ENCODE measurements at regions not wholly inside any gene's neighbourhood (a gene's known extent, or its start where the extent isn't known, plus 50 kb on each side); places are given as distances from the start of the nearest gene placed in this dataset.

DNA sequence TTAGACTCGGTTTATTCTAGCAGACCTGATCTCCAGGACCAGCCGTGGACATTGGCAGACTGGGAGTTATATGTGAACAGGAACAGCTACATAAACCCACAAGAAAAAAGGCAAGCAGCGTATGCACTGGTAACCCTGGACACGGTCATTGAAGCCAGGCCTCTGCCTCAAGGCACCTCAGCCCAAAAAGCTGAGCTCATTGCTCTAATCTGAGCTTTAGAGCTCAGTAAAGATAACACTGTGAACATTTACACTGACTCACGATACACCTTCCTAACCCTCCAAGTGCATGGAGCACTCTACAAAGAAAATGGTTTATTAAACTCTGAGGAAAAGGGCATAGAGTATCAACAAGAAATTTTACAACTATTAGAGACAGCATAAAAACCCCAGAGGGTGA, 148.9 kb upstream of the FGF16 start:
- TF ChIP-seq ELF4 (CRISPR knock-in tag; IDR thresholded peaks at IDR 0.05; ENCODE audit: low read depth), result no peak
- no peak for TF ChIP-seq CBFB (CRISPR knock-in tag; IDR thresholded peaks at IDR 0.05; ENCODE audit: low read depth)
- no peak for TF ChIP-seq JUN (CRISPR knock-in tag; IDR thresholded peaks at IDR 0.05)
- TF ChIP-seq, protein P1, sequence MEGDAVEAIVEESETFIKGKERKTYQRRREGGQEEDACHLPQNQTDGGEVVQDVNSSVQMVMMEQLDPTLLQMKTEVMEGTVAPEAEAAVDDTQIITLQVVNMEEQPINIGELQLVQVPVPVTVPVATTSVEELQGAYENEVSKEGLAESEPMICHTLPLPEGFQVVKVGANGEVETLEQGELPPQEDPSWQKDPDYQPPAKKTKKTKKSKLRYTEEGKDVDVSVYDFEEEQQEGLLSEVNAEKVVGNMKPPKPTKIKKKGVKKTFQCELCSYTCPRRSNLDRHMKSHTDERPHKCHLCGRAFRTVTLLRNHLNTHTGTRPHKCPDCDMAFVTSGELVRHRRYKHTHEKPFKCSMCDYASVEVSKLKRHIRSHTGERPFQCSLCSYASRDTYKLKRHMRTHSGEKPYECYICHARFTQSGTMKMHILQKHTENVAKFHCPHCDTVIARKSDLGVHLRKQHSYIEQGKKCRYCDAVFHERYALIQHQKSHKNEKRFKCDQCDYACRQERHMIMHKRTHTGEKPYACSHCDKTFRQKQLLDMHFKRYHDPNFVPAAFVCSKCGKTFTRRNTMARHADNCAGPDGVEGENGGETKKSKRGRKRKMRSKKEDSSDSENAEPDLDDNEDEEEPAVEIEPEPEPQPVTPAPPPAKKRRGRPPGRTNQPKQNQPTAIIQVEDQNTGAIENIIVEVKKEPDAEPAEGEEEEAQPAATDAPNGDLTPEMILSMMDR (IDR thresholded peaks at IDR 0.05), result no peak
- TF ChIP-seq, protein P2, sequence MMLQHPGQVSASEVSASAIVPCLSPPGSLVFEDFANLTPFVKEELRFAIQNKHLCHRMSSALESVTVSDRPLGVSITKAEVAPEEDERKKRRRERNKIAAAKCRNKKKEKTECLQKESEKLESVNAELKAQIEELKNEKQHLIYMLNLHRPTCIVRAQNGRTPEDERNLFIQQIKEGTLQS (CRISPR knock-in tag; conservative IDR thresholded peaks at IDR 0.05), result no peak
- no peak for TF ChIP-seq FOXJ3 (CRISPR knock-in tag; IDR thresholded peaks at IDR 0.05; ENCODE audit: borderline replicate concordance)
- TF ChIP-seq, protein P3, sequence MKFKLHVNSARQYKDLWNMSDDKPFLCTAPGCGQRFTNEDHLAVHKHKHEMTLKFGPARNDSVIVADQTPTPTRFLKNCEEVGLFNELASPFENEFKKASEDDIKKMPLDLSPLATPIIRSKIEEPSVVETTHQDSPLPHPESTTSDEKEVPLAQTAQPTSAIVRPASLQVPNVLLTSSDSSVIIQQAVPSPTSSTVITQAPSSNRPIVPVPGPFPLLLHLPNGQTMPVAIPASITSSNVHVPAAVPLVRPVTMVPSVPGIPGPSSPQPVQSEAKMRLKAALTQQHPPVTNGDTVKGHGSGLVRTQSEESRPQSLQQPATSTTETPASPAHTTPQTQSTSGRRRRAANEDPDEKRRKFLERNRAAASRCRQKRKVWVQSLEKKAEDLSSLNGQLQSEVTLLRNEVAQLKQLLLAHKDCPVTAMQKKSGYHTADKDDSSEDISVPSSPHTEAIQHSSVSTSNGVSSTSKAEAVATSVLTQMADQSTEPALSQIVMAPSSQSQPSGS (CRISPR knock-in tag; IDR thresholded peaks at IDR 0.05; ENCODE audit: borderline replicate concordance, low read depth), result no peak
- no peak for TF ChIP-seq KAT7 (CRISPR knock-in tag; IDR thresholded peaks at IDR 0.05; ENCODE audit: borderline replicate concordance)
- no peak for TF ChIP-seq ETV6 (CRISPR knock-in tag; IDR thresholded peaks at IDR 0.05)
- TF ChIP-seq, protein P4, sequence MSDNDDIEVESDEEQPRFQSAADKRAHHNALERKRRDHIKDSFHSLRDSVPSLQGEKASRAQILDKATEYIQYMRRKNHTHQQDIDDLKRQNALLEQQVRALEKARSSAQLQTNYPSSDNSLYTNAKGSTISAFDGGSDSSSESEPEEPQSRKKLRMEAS (CRISPR knock-in tag; IDR thresholded peaks at IDR 0.05), result no peak
- no peak for TF ChIP-seq CREB1 (CRISPR knock-in tag; IDR thresholded peaks at IDR 0.05)
- no peak for TF ChIP-seq NR2C2 (CRISPR knock-in tag; IDR thresholded peaks at IDR 0.05)

All from WTC11 (cell line).